Mesothelial cell of epicardium (in vitro differentiated cells): ENCODE measurements at regions not wholly inside any gene's neighbourhood (a gene's known extent, or its start where the extent isn't known, plus 50 kb on each side); places are given as distances from the start of the nearest gene placed in this dataset.

Source experiments
- DNase-seq, 2 experiments: peaks; one replicate each; pipeline ENCODE4 v3.0.0; 2021; ENCODE audit warnings: low spot score in 2 of 2; ENCODE audit not compliant: unreplicated experiment in 2 of 2
- H3K27ac Mint-ChIP-seq: 2 replicates; pipeline ENCODE4 v1.8.0; 2021; ENCODE audit warnings: mixed read lengths
- H3K27me3 Mint-ChIP-seq: 2 replicates; pipeline ENCODE4 v1.8.0; 2021; ENCODE audit warnings: low read depth, mixed read lengths
- H3K36me3 Mint-ChIP-seq: 2 replicates; pipeline ENCODE4 v1.8.0; 2021; ENCODE audit warnings: mixed read lengths
- H3K4me1 Mint-ChIP-seq: 2 replicates; pipeline ENCODE4 v1.8.0; 2021; ENCODE audit warnings: mixed read lengths
- H3K4me3 Mint-ChIP-seq: 2 replicates; pipeline ENCODE4 v1.8.0; 2021; ENCODE audit warnings: mild to moderate bottlenecking, moderate library complexity, mixed read lengths
- H3K9me3 Mint-ChIP-seq: 2 replicates; pipeline ENCODE4 v1.8.0; 2021; ENCODE audit warnings: mixed read lengths
- CTCF ChIP-seq: fragments of 200-600 bp; sonication (generic); IDR thresholded peaks from one replicate; pipeline ENCODE4 v1.5.0; 2021; ENCODE audit warnings: antibody characterized with exemption; ENCODE audit not compliant: unreplicated experiment

- TF ChIP-seq CTCF, result no peak
- Mint-ChIP-seq H3K4me1 (peaks cover 18% of the 10 kb centered on the region), H3K27me3 (no peaks in the 10 kb centered on the region), H3K27ac (no peak overlapping the region), H3K9me3 (peaks cover 8% of the 10 kb centered on the region), H3K36me3 (no peaks in the 10 kb centered on the region), H3K4me3 (no peak overlapping the region)
- no peak for DNase-seq
These were observed 1201.6 kb upstream of the CITED2 start for GRCh38 chr6:140576004-140576555.

- Mint-ChIP-seq H3K4me3 (no peak overlapping the region), H3K36me3 (no peaks in the 10 kb centered on the region), H3K9me3 (peaks cover 8% of the 10 kb centered on the region), H3K27me3 (no peaks in the 10 kb centered on the region), H3K4me1 (peaks cover 18% of the 10 kb centered on the region), H3K27ac (peak overlapping the region; percentile 65)
- no peak for DNase-seq
- no peak for TF ChIP-seq CTCF
These were observed 1198.4 kb upstream of the CITED2 start for GRCh38 chr6:140572867-140573266.

- TF ChIP-seq CTCF, result no peak
- no peak overlapping the region for H3K4me3 Mint-ChIP-seq
- peak overlapping the region; percentile 38 for H3K27ac Mint-ChIP-seq
- no peaks in the 10 kb centered on the region for H3K36me3 Mint-ChIP-seq
- H3K9me3 Mint-ChIP-seq, result peaks cover 5% of the 10 kb centered on the region
- no peaks in the 10 kb centered on the region for H3K27me3 Mint-ChIP-seq
- peaks cover 22% of the 10 kb centered on the region for H3K4me1 Mint-ChIP-seq
- DNase-seq, result no peak
These were observed 1197.7 kb upstream of the CITED2 start for GRCh38 chr6:140572129-140572528.

- no peak for TF ChIP-seq CTCF
- H3K4me3 Mint-ChIP-seq, result no peak overlapping the region
- H3K27me3 Mint-ChIP-seq, result no peaks in the 10 kb centered on the region
- peaks cover 25% of the 10 kb centered on the region for H3K4me1 Mint-ChIP-seq
- no peak for DNase-seq
- H3K27ac Mint-ChIP-seq, result no peak overlapping the region
- no peaks in the 10 kb centered on the region for H3K36me3 Mint-ChIP-seq
- no peaks in the 10 kb centered on the region for H3K9me3 Mint-ChIP-seq
These were observed 1196.7 kb upstream of the CITED2 start for GRCh38 chr6:140571145-140571544.

- H3K9me3 Mint-ChIP-seq, result no peaks in the 10 kb centered on the region
- no peak overlapping the region for H3K4me3 Mint-ChIP-seq
- H3K36me3 Mint-ChIP-seq, result no peaks in the 10 kb centered on the region
- H3K27ac Mint-ChIP-seq, result no peak overlapping the region
- no peak for DNase-seq
- TF ChIP-seq CTCF, result no peak
- H3K4me1 Mint-ChIP-seq, result peaks cover 23% of the 10 kb centered on the region
- no peaks in the 10 kb centered on the region for H3K27me3 Mint-ChIP-seq
These were observed 1193.0 kb upstream of the CITED2 start for GRCh38 chr6:140567466-140567865.

- Mint-ChIP-seq H3K4me1 (peaks cover 17% of the 10 kb centered on the region), H3K27me3 (no peaks in the 10 kb centered on the region), H3K36me3 (no peaks in the 10 kb centered on the region), H3K9me3 (no peaks in the 10 kb centered on the region), H3K27ac (no peak overlapping the region), H3K4me3 (no peak overlapping the region)
- no peak for TF ChIP-seq CTCF
- DNase-seq, result no peak
These were observed 1192.4 kb upstream of the CITED2 start for GRCh38 chr6:140566781-140567277.
